H1 (cell line): ENCODE measurements at regions not wholly inside any gene's neighbourhood (a gene's known extent, or its start where the extent isn't known, plus 50 kb on each side); places are given as distances from the start of the nearest gene placed in this dataset.

Experiments
- CBX5 ChIP-seq: fragments of 300-800, 300-1000 bp; sonication (generic); IDR thresholded peaks from 2 replicates; pipeline ENCODE4 v1.7.1; 2016; ENCODE audit warnings: antibody characterized with exemption, low read length, low read depth
- CBX8 ChIP-seq: fragments of 300-800, 300-1000 bp; sonication (generic); IDR thresholded peaks from 2 replicates; pipeline ENCODE4 v1.7.1; 2016; ENCODE audit warnings: low read depth, low read length, borderline replicate concordance
- KDM4A ChIP-seq: IDR thresholded peaks from one replicate; pipeline ENCODE4 v1.7.1; 2012; ENCODE audit warnings: low read depth, mild to moderate bottlenecking, moderate library complexity, low read length, inconsistent platforms; ENCODE audit not compliant: severe bottlenecking

- TF ChIP-seq KDM4A (no peak), CBX5 (no peak), CBX8 (no peak)
Observed at GRCh38 chr1:9435153-9435636, 104.1 kb upstream of the SLC25A33 start (continued).
